ENCODE measurements at regions not wholly inside any gene's neighbourhood (a gene's known extent, or its start where the extent isn't known, plus 50 kb on each side); places are given as distances from the start of the nearest gene placed in this dataset.

DNA sequence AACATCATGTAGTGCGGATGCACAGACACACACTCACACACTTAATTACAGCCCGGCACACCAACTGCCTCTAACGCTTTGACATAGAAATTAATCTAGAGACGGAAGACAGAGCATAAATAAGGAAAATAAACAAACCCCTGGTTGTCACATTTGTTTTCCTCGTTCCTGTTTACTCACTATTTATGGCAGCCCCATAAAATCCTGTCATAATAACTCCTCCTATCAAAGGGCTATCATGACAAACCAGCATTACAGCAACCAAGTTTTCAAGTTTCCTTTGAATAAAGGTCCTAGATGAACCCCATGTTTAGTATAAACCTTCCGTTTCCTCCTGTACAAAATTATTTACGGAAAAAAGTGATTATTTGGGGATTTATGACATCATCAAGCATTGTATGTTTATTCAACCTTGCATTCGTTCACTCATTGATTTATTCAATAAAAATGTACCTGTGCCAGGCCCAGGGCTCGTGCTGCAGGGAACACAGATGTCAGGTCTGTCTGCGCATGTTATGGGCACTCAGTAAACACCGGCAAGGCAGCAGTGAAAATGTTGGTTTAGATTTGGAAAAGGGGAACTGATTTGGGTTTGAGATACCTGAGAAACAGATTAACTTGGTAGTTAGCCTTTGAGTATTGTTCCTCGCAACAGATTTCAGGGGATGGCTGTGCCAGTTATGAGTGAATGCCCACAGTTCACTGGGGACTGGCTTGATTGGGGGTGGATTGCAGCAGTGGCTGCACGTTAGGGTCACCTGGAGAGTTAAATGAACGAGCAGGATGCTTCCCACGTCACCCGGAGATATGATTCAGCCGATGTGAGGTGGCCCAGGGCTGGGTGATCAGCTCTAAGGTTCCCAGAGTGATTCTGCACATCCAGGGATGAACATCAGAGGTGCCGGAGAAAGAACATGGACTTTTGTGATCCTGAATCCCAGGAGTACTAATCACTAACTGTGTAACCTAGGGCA is 295.3 kb upstream of the FOXQ1 start:
- TF ChIP-seq, protein P1, sequence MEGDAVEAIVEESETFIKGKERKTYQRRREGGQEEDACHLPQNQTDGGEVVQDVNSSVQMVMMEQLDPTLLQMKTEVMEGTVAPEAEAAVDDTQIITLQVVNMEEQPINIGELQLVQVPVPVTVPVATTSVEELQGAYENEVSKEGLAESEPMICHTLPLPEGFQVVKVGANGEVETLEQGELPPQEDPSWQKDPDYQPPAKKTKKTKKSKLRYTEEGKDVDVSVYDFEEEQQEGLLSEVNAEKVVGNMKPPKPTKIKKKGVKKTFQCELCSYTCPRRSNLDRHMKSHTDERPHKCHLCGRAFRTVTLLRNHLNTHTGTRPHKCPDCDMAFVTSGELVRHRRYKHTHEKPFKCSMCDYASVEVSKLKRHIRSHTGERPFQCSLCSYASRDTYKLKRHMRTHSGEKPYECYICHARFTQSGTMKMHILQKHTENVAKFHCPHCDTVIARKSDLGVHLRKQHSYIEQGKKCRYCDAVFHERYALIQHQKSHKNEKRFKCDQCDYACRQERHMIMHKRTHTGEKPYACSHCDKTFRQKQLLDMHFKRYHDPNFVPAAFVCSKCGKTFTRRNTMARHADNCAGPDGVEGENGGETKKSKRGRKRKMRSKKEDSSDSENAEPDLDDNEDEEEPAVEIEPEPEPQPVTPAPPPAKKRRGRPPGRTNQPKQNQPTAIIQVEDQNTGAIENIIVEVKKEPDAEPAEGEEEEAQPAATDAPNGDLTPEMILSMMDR (IDR thresholded peaks at IDR 0.05): no peak
- no peak for TF ChIP-seq POLR2AphosphoS5 (IDR thresholded peaks at IDR 0.05)

Measured in breast epithelium (tissue), 3 donors.